ENCODE measurements at regions not wholly inside any gene's neighbourhood (a gene's known extent, or its start where the extent isn't known, plus 50 kb on each side); places are given as distances from the start of the nearest gene placed in this dataset.
"Not testable (repeated sequence)": the region's sequence is repeated elsewhere in the genome, so short reads cannot be mapped to it uniquely, and the experiment has no call there.

- Histone ChIP-seq H3K27me3 (ENCODE audit: insufficient read depth, insufficient read length) (no peaks in the 10 kb centered on the region), H3K36me3 (ENCODE audit: insufficient read depth, insufficient read length, low read length) (no peaks in the 10 kb centered on the region), H3K4me3 (ENCODE audit: insufficient read length, low read depth) (no peak overlapping the region), H3K9me3 (ENCODE audit: insufficient read depth, low read length) (peaks cover 2% of the 10 kb centered on the region; the same call in 1 of the 2 replicates), H3K4me1 (ENCODE audit: insufficient read depth, insufficient read length) (peaks cover 16% of the 10 kb centered on the region), H3K9ac (ENCODE audit: insufficient read length, low read depth) (no peak overlapping the region)
- TF ChIP-seq YY1 (IDR thresholded peaks at IDR 0.05; ENCODE audit: insufficient read depth, insufficient read length): no peak
- TF ChIP-seq ZNF274 (IDR thresholded peaks at IDR 0.05; ENCODE audit: low read depth, low read length): no peak
- no peak for DNase-seq (ENCODE audit: low read depth, low spot score)
Measured at GRCh38 chr1:67609577-67610341, 75.2 kb upstream of the GADD45A start.

GRCh38 chr1:67610450-67610849 is 74.6 kb upstream of the GADD45A start:
- no peaks in the 10 kb centered on the region for H3K27me3 ChIP-seq (ENCODE audit: insufficient read depth, insufficient read length)
- no peak for TF ChIP-seq YY1 (IDR thresholded peaks at IDR 0.05; ENCODE audit: insufficient read depth, insufficient read length)
- TF ChIP-seq SUZ12 (IDR thresholded peaks at IDR 0.05; ENCODE audit: extremely low read depth, insufficient read depth, insufficient read length): no peak
- no peaks in the 10 kb centered on the region for H3K36me3 ChIP-seq (ENCODE audit: insufficient read depth, insufficient read length, low read length)
- H3K4me3 ChIP-seq (ENCODE audit: insufficient read length, low read depth): no peak overlapping the region
- no peak overlapping the region for H3K9ac ChIP-seq (ENCODE audit: insufficient read length, low read depth)
- DNase-seq (ENCODE audit: low read depth, low spot score): no peak
- H3K9me3 ChIP-seq (ENCODE audit: insufficient read depth, low read length): peaks cover 6% of the 10 kb centered on the region; the same call in 1 of the 2 replicates
- H3K4me1 ChIP-seq (ENCODE audit: insufficient read depth, insufficient read length): peaks cover 14% of the 10 kb centered on the region

DNA sequence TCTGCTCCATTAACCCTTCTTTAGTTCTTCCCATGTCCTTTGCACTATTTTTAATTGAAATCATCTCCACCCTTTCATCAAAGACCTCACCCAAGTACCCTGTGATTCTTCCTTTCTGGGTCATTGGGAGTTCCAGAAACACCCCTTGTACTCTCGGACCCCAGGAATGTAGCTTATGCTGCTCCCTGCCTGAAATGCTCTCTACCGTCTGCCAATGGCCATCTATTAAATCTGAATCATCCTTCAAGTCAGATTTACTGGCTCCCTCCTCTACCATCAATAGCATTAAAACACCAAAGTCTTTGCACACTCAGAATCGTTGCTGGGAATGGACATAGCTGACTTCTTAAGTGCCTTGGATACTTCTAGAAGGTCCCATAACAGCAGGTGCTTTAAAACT is 73.2 kb upstream of the GADD45A start:
- TF ChIP-seq SUZ12 (IDR thresholded peaks at IDR 0.05; ENCODE audit: extremely low read depth, insufficient read depth, insufficient read length): no peak
- H3K9ac ChIP-seq (ENCODE audit: insufficient read length, low read depth): no peak overlapping the region
- no peaks in the 10 kb centered on the region for H3K36me3 ChIP-seq (ENCODE audit: insufficient read depth, insufficient read length, low read length)
- peaks cover 14% of the 10 kb centered on the region for H3K4me1 ChIP-seq (ENCODE audit: insufficient read depth, insufficient read length)
- peaks cover 6% of the 10 kb centered on the region; the same call in 1 of the 2 replicates for H3K9me3 ChIP-seq (ENCODE audit: insufficient read depth, low read length)
- no peaks in the 10 kb centered on the region for H3K27me3 ChIP-seq (ENCODE audit: insufficient read depth, insufficient read length)
- H3K4me3 ChIP-seq (ENCODE audit: insufficient read length, low read depth): no peak overlapping the region
- DNase-seq (ENCODE audit: low read depth, low spot score): no peak

GRCh38 chr1:67612788-67613241 is 72.2 kb upstream of the GADD45A start:
- Histone ChIP-seq H3K4me3 (ENCODE audit: insufficient read length, low read depth) (no peak overlapping the region), H3K9me3 (ENCODE audit: insufficient read depth, low read length) (peaks cover 6% of the 10 kb centered on the region; the same call in 1 of the 2 replicates), H3K36me3 (ENCODE audit: insufficient read depth, insufficient read length, low read length) (no peaks in the 10 kb centered on the region), H3K27me3 (ENCODE audit: insufficient read depth, insufficient read length) (no peaks in the 10 kb centered on the region), H3K4me1 (ENCODE audit: insufficient read depth, insufficient read length) (peaks cover 14% of the 10 kb centered on the region), H3K9ac (ENCODE audit: insufficient read length, low read depth) (no peak overlapping the region)
- no peak for TF ChIP-seq YY1 (IDR thresholded peaks at IDR 0.05; ENCODE audit: insufficient read depth, insufficient read length)
- TF ChIP-seq SUZ12 (IDR thresholded peaks at IDR 0.05; ENCODE audit: extremely low read depth, insufficient read depth, insufficient read length): no peak
- TF ChIP-seq ZNF274 (IDR thresholded peaks at IDR 0.05; ENCODE audit: low read depth, low read length): no peak
- no peak for DNase-seq (ENCODE audit: low read depth, low spot score)

- H3K9ac ChIP-seq (ENCODE audit: insufficient read length, low read depth); DNase-seq (ENCODE audit: low read depth, low spot score); H3K27me3 ChIP-seq (ENCODE audit: insufficient read depth, insufficient read length); H3K4me3 ChIP-seq (ENCODE audit: insufficient read length, low read depth); H3K9me3 ChIP-seq (ENCODE audit: insufficient read depth, low read length); H3K36me3 ChIP-seq (ENCODE audit: insufficient read depth, insufficient read length, low read length): not testable (repeated sequence)
- peaks cover 14% of the 10 kb centered on the region for H3K4me1 ChIP-seq (ENCODE audit: insufficient read depth, insufficient read length)
Measured at GRCh38 chr1:67613479-67613878, 71.5 kb upstream of the GADD45A start.

DNA sequence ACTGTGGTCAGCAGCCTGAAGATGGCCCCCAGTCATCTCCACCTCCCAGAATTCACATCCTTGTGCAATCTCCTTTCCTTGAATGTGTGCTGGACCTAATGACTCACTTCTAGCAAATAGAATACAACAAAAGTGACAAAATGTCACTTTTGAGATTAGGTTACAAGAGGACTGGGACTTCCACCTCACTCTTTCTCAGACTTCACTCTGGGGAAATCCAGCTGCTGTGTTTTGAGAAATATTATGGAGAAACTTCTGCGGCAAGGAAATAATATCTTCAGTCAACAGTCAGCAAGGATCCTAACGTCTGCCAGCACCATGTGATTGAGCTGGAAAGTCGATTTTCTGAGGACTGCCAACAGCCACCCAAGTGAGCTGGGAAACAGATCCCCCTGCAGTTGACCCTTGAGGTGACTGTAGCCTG is 70.5 kb upstream of the GADD45A start:
- H3K36me3 ChIP-seq (ENCODE audit: insufficient read depth, insufficient read length, low read length): no peaks in the 10 kb centered on the region
- peaks cover 6% of the 10 kb centered on the region; the same call in 1 of the 2 replicates for H3K9me3 ChIP-seq (ENCODE audit: insufficient read depth, low read length)
- H3K4me1 ChIP-seq (ENCODE audit: insufficient read depth, insufficient read length): peaks cover 4% of the 10 kb centered on the region
- no peaks in the 10 kb centered on the region for H3K27me3 ChIP-seq (ENCODE audit: insufficient read depth, insufficient read length)
- no peak for DNase-seq (ENCODE audit: low read depth, low spot score)
- H3K9ac ChIP-seq (ENCODE audit: insufficient read length, low read depth): no peak overlapping the region
- TF ChIP-seq YY1 (IDR thresholded peaks at IDR 0.05; ENCODE audit: insufficient read depth, insufficient read length): no peak
- TF ChIP-seq SUZ12 (IDR thresholded peaks at IDR 0.05; ENCODE audit: extremely low read depth, insufficient read depth, insufficient read length): no peak
- no peak for TF ChIP-seq ZNF274 (IDR thresholded peaks at IDR 0.05; ENCODE audit: low read depth, low read length)
- H3K4me3 ChIP-seq (ENCODE audit: insufficient read length, low read depth): no peak overlapping the region

- Histone ChIP-seq H3K9ac (ENCODE audit: insufficient read length, low read depth) (no peak overlapping the region), H3K4me1 (ENCODE audit: insufficient read depth, insufficient read length) (peaks cover 3% of the 10 kb centered on the region), H3K4me3 (ENCODE audit: insufficient read length, low read depth) (no peak overlapping the region), H3K36me3 (ENCODE audit: insufficient read depth, insufficient read length, low read length) (no peaks in the 10 kb centered on the region), H3K27me3 (ENCODE audit: insufficient read depth, insufficient read length) (no peaks in the 10 kb centered on the region), H3K9me3 (ENCODE audit: insufficient read depth, low read length) (peaks cover 6% of the 10 kb centered on the region; the same call in 1 of the 2 replicates)
- DNase-seq (ENCODE audit: low read depth, low spot score): no peak
- TF ChIP-seq SUZ12 (IDR thresholded peaks at IDR 0.05; ENCODE audit: extremely low read depth, insufficient read depth, insufficient read length): no peak
- no peak for TF ChIP-seq ZNF274 (IDR thresholded peaks at IDR 0.05; ENCODE audit: low read depth, low read length)
- TF ChIP-seq YY1 (IDR thresholded peaks at IDR 0.05; ENCODE audit: insufficient read depth, insufficient read length): no peak
Measured at GRCh38 chr1:67615886-67616285, 69.1 kb upstream of the GADD45A start.

Measured in NT2/D1 (cell line).